Sigmoid colon (tissue), 3 donors: ENCODE measurements at regions not wholly inside any gene's neighbourhood (a gene's known extent, or its start where the extent isn't known, plus 50 kb on each side); places are given as distances from the start of the nearest gene placed in this dataset.

Source experiments
- CTCF ChIP-seq, 4 experiments: fragments of 450-650 bp in 3 of 4; fragments of 200-600 bp in 1 of 4; IDR thresholded peaks; one replicate each; pipeline ENCODE4 v1.5.1; 2016 to 2019; ENCODE audit warnings: antibody characterized with exemption in 4 of 4, mild to moderate bottlenecking in 3 of 4, moderate library complexity in 2 of 4
- POLR2A ChIP-seq, 2 donors: fragments of 450-650 bp; IDR thresholded peaks; one replicate each; pipeline ENCODE4 v1.6.1; 2016; ENCODE audit warnings: antibody characterized with exemption in 2 of 2, mild to moderate bottlenecking in 2 of 2, moderate library complexity in 2 of 2

DNA sequence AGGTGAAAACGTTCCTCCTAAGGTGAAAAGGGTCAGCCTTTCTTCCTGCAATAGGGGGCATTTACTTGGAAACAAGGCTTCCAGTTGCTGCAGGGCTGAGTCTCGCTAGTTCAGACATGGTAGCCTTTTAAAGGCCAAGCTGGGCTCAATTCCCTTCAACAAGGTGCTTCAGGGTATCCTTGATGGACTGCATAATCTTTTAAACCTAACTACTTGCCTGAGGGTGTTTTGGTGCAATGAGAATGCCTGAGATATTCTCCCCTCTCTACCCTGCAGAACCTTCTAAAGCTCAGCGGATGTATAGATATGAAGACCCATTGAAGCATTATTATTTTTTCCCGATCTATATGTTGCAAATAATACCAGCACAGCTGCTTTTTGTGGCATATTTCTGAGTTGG is 416.1 kb downstream of the QKI start:
- TF ChIP-seq CTCF (IDR thresholded peaks at IDR 0.05) (no peak), POLR2A (IDR thresholded peaks at IDR 0.05) (no peak)
